ENCODE measurements at regions not wholly inside any gene's neighbourhood (a gene's known extent, or its start where the extent isn't known, plus 50 kb on each side); places are given as distances from the start of the nearest gene placed in this dataset.
"Not testable (repeated sequence)": the region's sequence is repeated elsewhere in the genome, so short reads cannot be mapped to it uniquely, and the experiment has no call there.

GRCh38 chr13:109985871-109986450, 199.6 kb upstream of the IRS2 start:
- DNase-seq (ENCODE audit: low read depth, low spot score) = no peak
- no peaks in the 10 kb centered on the region for H3K27me3 ChIP-seq (ENCODE audit: control insufficient read depth, insufficient read depth, low read length)
- CTCF ChIA-PET = interaction anchor here (0.6 kb wide), 1 partner anchor 435 kb away, joined by 3 read pairs; no protein-coding TSS in a partner anchor
- no peaks in the 10 kb centered on the region for H3K9me3 ChIP-seq (ENCODE audit: control insufficient read depth, insufficient read depth, low read length)
- TF ChIP-seq CTCF (IDR thresholded peaks at IDR 0.05; ENCODE audit: low read depth, low read length) = no peak
- POLR2A ChIA-PET = no interaction called here
- H3K27ac ChIP-seq (ENCODE audit: low read depth, low read length) = no peak overlapping the region
- no peak overlapping the region for H3K4me3 ChIP-seq (ENCODE audit: low read depth, low read length)

- H3K27ac ChIP-seq (ENCODE audit: low read depth, low read length) = no peak overlapping the region
- CTCF ChIA-PET = interaction anchor here (1.2 kb wide), 1 partner anchor 113 kb away, joined by 5 read pairs; no protein-coding TSS in a partner anchor
- H3K27me3 ChIP-seq (ENCODE audit: control insufficient read depth, insufficient read depth, low read length) = no peaks in the 10 kb centered on the region
- H3K9me3 ChIP-seq (ENCODE audit: control insufficient read depth, insufficient read depth, low read length) = no peaks in the 10 kb centered on the region
- no peak overlapping the region for H3K4me3 ChIP-seq (ENCODE audit: low read depth, low read length)
- no peak for DNase-seq (ENCODE audit: low read depth, low spot score)
- TF ChIP-seq CTCF (IDR thresholded peaks at IDR 0.05; ENCODE audit: low read depth, low read length) = no peak
- POLR2A ChIA-PET = no interaction called here
Measured at GRCh38 chr13:109983447-109983846, 197.1 kb upstream of the IRS2 start.

- no peak for DNase-seq (ENCODE audit: low read depth, low spot score)
- POLR2A ChIA-PET = no interaction called here
- CTCF ChIA-PET = interaction anchor here (1.0 kb wide), 1 partner anchor 135 kb away, joined by 3 read pairs; no protein-coding TSS in a partner anchor
- Histone ChIP-seq H3K27ac (ENCODE audit: low read depth, low read length) (no peak overlapping the region), H3K4me3 (ENCODE audit: low read depth, low read length) (no peak overlapping the region), H3K27me3 (ENCODE audit: control insufficient read depth, insufficient read depth, low read length) (no peaks in the 10 kb centered on the region), H3K9me3 (ENCODE audit: control insufficient read depth, insufficient read depth, low read length) (no peaks in the 10 kb centered on the region)
- TF ChIP-seq CTCF (IDR thresholded peaks at IDR 0.05; ENCODE audit: low read depth, low read length) = no peak
Measured at GRCh38 chr13:109981000-109981399, 194.6 kb upstream of the IRS2 start.

GRCh38 chr13:109979676-109980075, 193.3 kb upstream of the IRS2 start:
- H3K27me3 ChIP-seq (ENCODE audit: control insufficient read depth, insufficient read depth, low read length); H3K9me3 ChIP-seq (ENCODE audit: control insufficient read depth, insufficient read depth, low read length); DNase-seq (ENCODE audit: low read depth, low spot score); H3K4me3 ChIP-seq (ENCODE audit: low read depth, low read length); POLR2A ChIA-PET; H3K27ac ChIP-seq (ENCODE audit: low read depth, low read length): not testable (repeated sequence)
- CTCF ChIA-PET = interaction anchor here (0.6 kb wide), 1 partner anchor 28 kb away, joined by 3 read pairs; no protein-coding TSS in a partner anchor

DNA sequence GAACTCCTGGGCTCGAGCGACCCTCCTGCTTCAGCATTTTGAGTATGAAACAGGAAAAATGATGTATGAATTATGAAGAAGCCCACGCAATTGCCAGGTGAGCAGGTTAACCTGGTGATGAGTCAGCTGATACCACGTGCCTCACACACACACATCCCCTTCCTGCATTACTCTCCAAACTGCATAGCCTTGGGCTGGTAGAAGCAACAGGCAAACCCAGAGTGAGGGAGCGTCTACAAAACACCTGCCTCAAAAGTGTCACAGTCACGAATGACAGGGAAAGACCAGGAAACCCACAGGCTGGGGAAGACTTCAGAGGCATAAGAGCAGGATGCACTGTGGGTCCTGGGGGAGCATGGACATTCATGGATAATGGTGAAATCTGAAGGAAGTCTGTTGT, 192.8 kb upstream of the IRS2 start:
- no peak overlapping the region for H3K4me3 ChIP-seq (ENCODE audit: low read depth, low read length)
- no peak for DNase-seq (ENCODE audit: low read depth, low spot score)
- ChIA-PET CTCF (no interaction called here), POLR2A (no interaction called here)
- H3K27me3 ChIP-seq (ENCODE audit: control insufficient read depth, insufficient read depth, low read length) = no peaks in the 10 kb centered on the region
- H3K9me3 ChIP-seq (ENCODE audit: control insufficient read depth, insufficient read depth, low read length) = no peaks in the 10 kb centered on the region
- no peak overlapping the region for H3K27ac ChIP-seq (ENCODE audit: low read depth, low read length)
- no peak for TF ChIP-seq CTCF (IDR thresholded peaks at IDR 0.05; ENCODE audit: low read depth, low read length)
